Spleen (tissue), 11 donors: ENCODE measurements at regions not wholly inside any gene's neighbourhood (a gene's known extent, or its start where the extent isn't known, plus 50 kb on each side); places are given as distances from the start of the nearest gene placed in this dataset.

Experiments
- DNase-seq: peaks from one replicate; pipeline ENCODE4 v3.0.0-alpha.2; 2020
- H3K27ac ChIP-seq, 8 donors: fragments of 200-600 bp; sonication (generic) in 7 of 8; 1 replicate in 4 of 8; 2 replicates in 4 of 8; pipeline versions ENCODE4 v1.5.0 to v1.8.0; 2016 to 2021; ENCODE audit warnings: inconsistent platforms in 4 of 8, mild to moderate bottlenecking in 4 of 8, moderate library complexity in 1 of 8
- H3K27me3 ChIP-seq, 7 donors: fragments of 200-600 bp; sonication (generic) in 6 of 7; replicated peaks in 1 of 7; 1 replicate in 4 of 7; 2 replicates in 3 of 7; pipeline versions ENCODE4 v1.5.0 to v1.8.0; 2016 to 2021; ENCODE audit warnings: inconsistent platforms in 3 of 7, mild to moderate bottlenecking in 1 of 7
- H3K36me3 ChIP-seq, 6 donors: fragments of 200-600 bp; sonication (generic) in 5 of 6; 1 replicate in 4 of 6; 2 replicates in 2 of 6; pipeline versions ENCODE4 v1.5.0 to v1.8.0; 2016 to 2021; ENCODE audit warnings: inconsistent platforms in 2 of 6
- H3K4me1 ChIP-seq, 6 donors: fragments of 200-600 bp; sonication (generic) in 5 of 6; 1 replicate in 3 of 6; 2 replicates in 3 of 6; pipeline versions ENCODE4 v1.5.0 to v1.8.0; 2016 to 2021; ENCODE audit warnings: inconsistent platforms in 3 of 6
- H3K4me3 ChIP-seq, 8 donors: fragments of 200-600 bp; sonication (generic) in 7 of 8; 1 replicate in 4 of 8; 2 replicates in 4 of 8; pipeline versions ENCODE4 v1.5.0 to v1.8.0; 2016 to 2021; ENCODE audit warnings: inconsistent platforms in 4 of 8, mild to moderate bottlenecking in 4 of 8, moderate library complexity in 2 of 8
- H3K9me3 ChIP-seq, 8 donors: fragments of 200-600 bp; sonication (generic) in 7 of 8; 1 replicate in 4 of 8; 2 replicates in 4 of 8; pipeline versions ENCODE4 v1.5.0 to v1.8.0; 2016 to 2021; ENCODE audit warnings: inconsistent platforms in 4 of 8
- POLR2A ChIP-seq, 3 donors: fragments of 450-650 bp; IDR thresholded peaks; one replicate each; pipeline ENCODE4 v1.5.1; 2017; ENCODE audit warnings: antibody characterized with exemption in 3 of 3, mild to moderate bottlenecking in 1 of 3
- POLR2AphosphoS5 ChIP-seq, 3 donors: sonication (generic); formaldehyde crosslinking; IDR thresholded peaks; one replicate each; pipeline ENCODE4 v1.5.1; 2017; ENCODE audit warnings: antibody characterized with exemption in 3 of 3
- WGBS, 5 donors: extraction: QIAGEN DNeasy Blood & Tissue Kit in 3 of 5; methylation state at CpG; one replicate each; pipeline versions ENCODE4 v1.1.5 to v1.1.7; 2013 to 2018; 5-methylcytosine and 5-hydroxymethylcytosine counted together
- intact Hi-C: fragments of 100-400 bp; cut with DNase I; formaldehyde crosslinking; loops from one replicate; pipeline ENCODE4 v1.15.0; 2023; ENCODE audit warnings: low total_unique reads
- TF ChIP-seq, protein P1 (sequence below), 11 experiments: fragments of 200-600 bp in 7 of 11; fragments of 450-650 bp in 4 of 11; sonication (generic) in 4 of 11; IDR thresholded peaks in 8 of 11; conservative IDR thresholded peaks in 3 of 11; 1 replicate in 7 of 11; 2 replicates in 4 of 11; pipeline versions ENCODE4 v1.4.0 to v1.8.0; 2016 to 2021; ENCODE audit warnings: antibody characterized with exemption in 11 of 11, inconsistent platforms in 4 of 11, mild to moderate bottlenecking in 1 of 11
- donor health status: healthy with polysubstance abuse.
- donor health status: DM: no; HTN: no; CAD: no; lungs with moderate emphysema.
- donor health status: DM: no; HTN: no; CAD: no.
- donor health status: Bipolar disorder and iron deficiency.
- donor health status: healthy.
- donor health status: DM: no; HTN: no; CAD: no.
- donor health status: DM: yes; HTN: yes; CAD: no.

DNA sequence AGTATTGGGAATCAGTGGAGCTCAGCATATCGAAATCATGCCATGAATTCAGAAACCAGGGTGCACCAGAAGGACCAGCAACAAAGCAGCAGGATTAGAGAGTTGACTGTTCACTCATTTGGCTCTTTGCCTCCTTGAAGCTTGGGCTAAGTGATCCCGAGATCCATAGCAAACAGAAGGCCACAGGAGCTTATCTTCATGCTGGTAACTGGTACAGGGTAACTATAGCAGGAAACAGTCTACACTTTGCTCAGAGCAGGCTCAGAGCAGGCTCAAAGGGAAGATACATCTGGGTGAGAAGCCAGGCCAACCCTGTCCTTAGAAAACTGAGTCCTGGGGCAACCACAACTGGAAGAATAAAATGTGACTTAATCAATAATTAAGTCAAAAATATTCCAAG is 111.1 kb downstream of the GRIN2B start:
- H3K27ac ChIP-seq: no peak overlapping the region
- no peak for DNase-seq
- no peaks in the 10 kb centered on the region for H3K4me1 ChIP-seq
- H3K9me3 ChIP-seq: no peaks in the 10 kb centered on the region
- TF ChIP-seq, protein P1, sequence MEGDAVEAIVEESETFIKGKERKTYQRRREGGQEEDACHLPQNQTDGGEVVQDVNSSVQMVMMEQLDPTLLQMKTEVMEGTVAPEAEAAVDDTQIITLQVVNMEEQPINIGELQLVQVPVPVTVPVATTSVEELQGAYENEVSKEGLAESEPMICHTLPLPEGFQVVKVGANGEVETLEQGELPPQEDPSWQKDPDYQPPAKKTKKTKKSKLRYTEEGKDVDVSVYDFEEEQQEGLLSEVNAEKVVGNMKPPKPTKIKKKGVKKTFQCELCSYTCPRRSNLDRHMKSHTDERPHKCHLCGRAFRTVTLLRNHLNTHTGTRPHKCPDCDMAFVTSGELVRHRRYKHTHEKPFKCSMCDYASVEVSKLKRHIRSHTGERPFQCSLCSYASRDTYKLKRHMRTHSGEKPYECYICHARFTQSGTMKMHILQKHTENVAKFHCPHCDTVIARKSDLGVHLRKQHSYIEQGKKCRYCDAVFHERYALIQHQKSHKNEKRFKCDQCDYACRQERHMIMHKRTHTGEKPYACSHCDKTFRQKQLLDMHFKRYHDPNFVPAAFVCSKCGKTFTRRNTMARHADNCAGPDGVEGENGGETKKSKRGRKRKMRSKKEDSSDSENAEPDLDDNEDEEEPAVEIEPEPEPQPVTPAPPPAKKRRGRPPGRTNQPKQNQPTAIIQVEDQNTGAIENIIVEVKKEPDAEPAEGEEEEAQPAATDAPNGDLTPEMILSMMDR (IDR thresholded peaks at IDR 0.05 in 8 of 11, conservative IDR thresholded peaks at IDR 0.05 in 3 of 11): no peak
- TF ChIP-seq POLR2A (IDR thresholded peaks at IDR 0.05): no peak
- TF ChIP-seq POLR2AphosphoS5 (IDR thresholded peaks at IDR 0.05): no peak
- peaks cover 0 to 13% (median 0%) of the 10 kb centered on the region in 7 donors for H3K27me3 ChIP-seq
- intact Hi-C loops: no loop called here
- H3K36me3 ChIP-seq: no peaks in the 10 kb centered on the region
- 67 to 78% (median 72%) methylated on average over 2 of the region's 2 CpGs for WGBS, 5 donors
- no peak overlapping the region for H3K4me3 ChIP-seq

DNA sequence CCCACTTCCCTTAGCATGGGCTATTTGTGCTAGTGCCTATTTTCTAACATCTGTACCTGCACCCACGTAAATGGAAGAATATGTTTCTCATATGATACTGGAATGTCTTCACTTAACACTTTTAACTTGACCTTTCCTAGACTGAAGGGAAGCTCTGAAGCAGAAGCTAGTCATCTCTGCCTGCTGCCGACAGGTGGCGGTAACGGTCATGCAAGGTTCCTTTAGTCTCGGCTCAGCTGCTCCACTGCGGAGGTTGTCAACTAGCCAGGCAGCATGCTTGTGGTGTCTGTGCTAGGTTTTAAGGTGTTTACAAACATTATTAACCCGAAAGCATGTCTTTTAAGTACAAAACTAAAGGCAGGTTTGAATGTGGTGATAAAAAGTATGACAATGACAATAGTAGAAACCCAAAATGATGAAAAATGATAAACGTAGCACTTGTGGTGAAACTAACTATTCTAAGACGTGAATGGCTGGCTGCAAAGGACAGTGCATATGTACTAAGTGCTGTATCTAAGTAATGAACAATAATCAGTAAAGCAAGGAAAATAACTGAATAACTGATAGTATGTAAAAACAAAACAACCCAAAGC is 117.2 kb downstream of the GRIN2B start:
- Histone ChIP-seq H3K36me3 (no peaks in the 10 kb centered on the region), H3K27ac (no peak overlapping the region), H3K4me3 (no peak overlapping the region), H3K4me1 (no peaks in the 10 kb centered on the region), H3K27me3 (peaks cover 0 to 27% (median 0%) of the 10 kb centered on the region in 7 donors), H3K9me3 (no peaks in the 10 kb centered on the region)
- DNase-seq: peak; percentile 86
- 16 to 19% (median 17%) methylated on average over 9 of the region's 9 CpGs for WGBS, 5 donors
- TF ChIP-seq POLR2AphosphoS5 (IDR thresholded peaks at IDR 0.05): no peak
- TF ChIP-seq POLR2A (IDR thresholded peaks at IDR 0.05): no peak
- TF ChIP-seq, protein P1 (IDR thresholded peaks at IDR 0.05 in 8 of 11, conservative IDR thresholded peaks at IDR 0.05 in 3 of 11): peak; percentile 32 to 84 (median 67)
- intact Hi-C loops: no loop called here

DNA sequence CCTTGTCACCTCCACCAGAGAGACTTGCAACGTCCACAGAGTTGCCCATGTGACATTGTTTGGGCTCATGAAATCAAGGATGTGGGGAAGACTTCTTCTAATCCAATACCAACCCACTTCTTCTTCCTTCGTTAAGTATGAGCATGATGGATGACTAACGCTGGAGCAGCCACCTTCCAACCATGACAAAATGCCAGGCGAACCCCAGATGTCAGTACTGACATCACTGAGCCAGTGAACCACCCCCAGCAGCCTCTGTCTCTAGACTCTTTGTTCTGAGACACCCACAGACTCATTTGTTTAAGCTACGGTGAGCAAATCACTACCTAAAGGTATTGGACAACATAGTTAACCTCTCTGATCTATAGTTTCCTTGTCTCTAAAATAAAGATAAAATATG is 123.7 kb downstream of the GRIN2B start:
- intact Hi-C loops: no loop called here
- no peak overlapping the region for H3K4me3 ChIP-seq
- TF ChIP-seq POLR2A (IDR thresholded peaks at IDR 0.05) (no peak), POLR2AphosphoS5 (IDR thresholded peaks at IDR 0.05) (no peak)
- TF ChIP-seq, protein P1 (IDR thresholded peaks at IDR 0.05 in 8 of 11, conservative IDR thresholded peaks at IDR 0.05 in 3 of 11): no peak
- 69 to 78% (median 73%) methylated on average over 5 of the region's 5 CpGs for WGBS, 5 donors
- H3K9me3 ChIP-seq: no peaks in the 10 kb centered on the region
- H3K36me3 ChIP-seq: no peaks in the 10 kb centered on the region
- no peaks in the 10 kb centered on the region for H3K4me1 ChIP-seq
- no peak overlapping the region for H3K27ac ChIP-seq
- no peak for DNase-seq
- H3K27me3 ChIP-seq: peaks cover 0 to 3% (median 0%) of the 10 kb centered on the region in 7 donors

DNA sequence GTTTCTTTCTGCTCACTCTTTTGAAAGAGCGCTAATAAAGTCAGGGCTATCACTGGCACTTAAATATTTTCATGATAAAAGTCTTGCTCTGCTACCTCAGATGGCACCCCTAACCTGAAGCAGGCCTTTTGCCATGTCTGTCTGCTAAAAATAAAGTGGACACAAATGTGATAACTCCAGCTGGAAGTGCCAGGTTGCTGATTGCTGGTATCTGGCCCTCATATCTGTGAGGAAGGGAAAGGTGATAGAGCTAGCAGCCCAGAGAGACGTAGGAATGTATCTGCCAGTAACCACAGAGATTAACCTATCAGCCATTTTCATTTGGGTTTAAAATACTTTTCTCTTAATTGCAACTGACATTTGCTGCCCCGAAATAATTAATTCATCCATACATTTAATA is 127.9 kb downstream of the GRIN2B start:
- WGBS, 5 donors: 86 to 91% (median 90%) methylated on average over 3 of the region's 3 CpGs
- H3K4me3 ChIP-seq: no peak overlapping the region
- no peaks in the 10 kb centered on the region for H3K27me3 ChIP-seq
- TF ChIP-seq POLR2AphosphoS5 (IDR thresholded peaks at IDR 0.05) (no peak), POLR2A (IDR thresholded peaks at IDR 0.05) (no peak)
- TF ChIP-seq, protein P1 (IDR thresholded peaks at IDR 0.05 in 8 of 11, conservative IDR thresholded peaks at IDR 0.05 in 3 of 11): no peak
- no peak overlapping the region for H3K27ac ChIP-seq
- no peaks in the 10 kb centered on the region for H3K4me1 ChIP-seq
- H3K9me3 ChIP-seq: no peaks in the 10 kb centered on the region
- intact Hi-C loops: no loop called here
- H3K36me3 ChIP-seq: no peaks in the 10 kb centered on the region
- DNase-seq: no peak
